ENCODE measurements at regions not wholly inside any gene's neighbourhood (a gene's known extent, or its start where the extent isn't known, plus 50 kb on each side); places are given as distances from the start of the nearest gene placed in this dataset.

DNA sequence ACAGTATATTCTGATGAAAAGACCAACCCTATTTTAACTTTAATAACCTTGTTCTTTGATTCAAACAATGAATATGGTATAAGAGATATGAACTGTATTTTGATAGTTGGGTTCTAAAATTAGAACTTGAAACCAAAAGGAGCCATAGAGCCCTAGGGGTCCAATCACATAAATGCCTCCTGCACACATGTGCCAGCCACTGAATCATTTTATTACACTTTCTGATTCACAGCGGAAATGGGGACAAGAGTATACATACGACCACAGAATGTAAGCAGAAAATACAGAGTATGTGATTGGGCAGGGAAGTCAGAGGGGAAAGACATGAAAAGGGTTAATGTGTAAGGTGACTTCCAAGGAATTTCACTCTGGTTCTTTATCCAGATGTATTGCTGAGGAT, 1000.2 kb downstream of the NR2F1-AS1 start:
- TF ChIP-seq, protein P1, sequence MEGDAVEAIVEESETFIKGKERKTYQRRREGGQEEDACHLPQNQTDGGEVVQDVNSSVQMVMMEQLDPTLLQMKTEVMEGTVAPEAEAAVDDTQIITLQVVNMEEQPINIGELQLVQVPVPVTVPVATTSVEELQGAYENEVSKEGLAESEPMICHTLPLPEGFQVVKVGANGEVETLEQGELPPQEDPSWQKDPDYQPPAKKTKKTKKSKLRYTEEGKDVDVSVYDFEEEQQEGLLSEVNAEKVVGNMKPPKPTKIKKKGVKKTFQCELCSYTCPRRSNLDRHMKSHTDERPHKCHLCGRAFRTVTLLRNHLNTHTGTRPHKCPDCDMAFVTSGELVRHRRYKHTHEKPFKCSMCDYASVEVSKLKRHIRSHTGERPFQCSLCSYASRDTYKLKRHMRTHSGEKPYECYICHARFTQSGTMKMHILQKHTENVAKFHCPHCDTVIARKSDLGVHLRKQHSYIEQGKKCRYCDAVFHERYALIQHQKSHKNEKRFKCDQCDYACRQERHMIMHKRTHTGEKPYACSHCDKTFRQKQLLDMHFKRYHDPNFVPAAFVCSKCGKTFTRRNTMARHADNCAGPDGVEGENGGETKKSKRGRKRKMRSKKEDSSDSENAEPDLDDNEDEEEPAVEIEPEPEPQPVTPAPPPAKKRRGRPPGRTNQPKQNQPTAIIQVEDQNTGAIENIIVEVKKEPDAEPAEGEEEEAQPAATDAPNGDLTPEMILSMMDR (IDR thresholded peaks at IDR 0.05; ENCODE audit: unreplicated experiment): no peak
- Mint-ChIP-seq H3K4me3 (ENCODE audit: low read depth, unreplicated experiment) (no peak overlapping the region), H3K27ac (ENCODE audit: unreplicated experiment) (no peak overlapping the region), H3K4me1 (ENCODE audit: low read depth, unreplicated experiment) (no peaks in the 10 kb centered on the region), H3K27me3 (ENCODE audit: unreplicated experiment) (no peaks in the 10 kb centered on the region), H3K36me3 (ENCODE audit: insufficient read depth, unreplicated experiment) (no peaks in the 10 kb centered on the region), H3K9me3 (ENCODE audit: low read depth, unreplicated experiment) (peaks cover 2% of the 10 kb centered on the region)
- intact Hi-C loops (cut with micrococcal nuclease; ENCODE audit: unreplicated experiment): no loop called here
- CTCF ChIA-PET: no interaction called here
- no TSS peak for BruUV-seq (replicated peaks)
- no peak for DNase-seq

DNA sequence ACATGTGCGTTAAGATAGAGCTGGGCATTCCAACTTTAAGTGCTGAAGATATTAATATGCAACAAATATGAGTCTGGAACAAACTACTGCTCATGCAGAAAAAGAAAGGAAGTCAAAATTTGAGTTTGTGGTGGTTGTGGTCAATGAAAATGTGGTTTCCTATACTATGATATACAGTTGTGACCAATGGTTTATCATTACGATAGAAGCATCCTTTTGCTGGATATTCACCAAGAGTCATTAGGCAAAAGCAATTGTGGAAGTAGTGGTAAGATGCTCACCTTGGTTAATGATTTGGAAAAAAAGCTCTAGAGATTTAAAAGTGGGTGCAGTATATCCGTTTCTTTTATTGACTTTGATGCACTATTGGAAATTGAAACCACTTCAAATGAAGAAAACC, 1007.0 kb downstream of the NR2F1-AS1 start:
- TF ChIP-seq, protein P1 (IDR thresholded peaks at IDR 0.05; ENCODE audit: unreplicated experiment): no peak
- CTCF ChIA-PET: no interaction called here
- Mint-ChIP-seq H3K27ac (ENCODE audit: unreplicated experiment) (no peak overlapping the region), H3K9me3 (ENCODE audit: low read depth, unreplicated experiment) (no peaks in the 10 kb centered on the region), H3K4me1 (ENCODE audit: low read depth, unreplicated experiment) (no peaks in the 10 kb centered on the region), H3K27me3 (ENCODE audit: unreplicated experiment) (no peaks in the 10 kb centered on the region), H3K36me3 (ENCODE audit: insufficient read depth, unreplicated experiment) (no peaks in the 10 kb centered on the region), H3K4me3 (ENCODE audit: low read depth, unreplicated experiment) (no peak overlapping the region)
- intact Hi-C loops (cut with micrococcal nuclease; ENCODE audit: unreplicated experiment): no loop called here
- DNase-seq: no peak
- no TSS peak for BruUV-seq (replicated peaks)

DNA sequence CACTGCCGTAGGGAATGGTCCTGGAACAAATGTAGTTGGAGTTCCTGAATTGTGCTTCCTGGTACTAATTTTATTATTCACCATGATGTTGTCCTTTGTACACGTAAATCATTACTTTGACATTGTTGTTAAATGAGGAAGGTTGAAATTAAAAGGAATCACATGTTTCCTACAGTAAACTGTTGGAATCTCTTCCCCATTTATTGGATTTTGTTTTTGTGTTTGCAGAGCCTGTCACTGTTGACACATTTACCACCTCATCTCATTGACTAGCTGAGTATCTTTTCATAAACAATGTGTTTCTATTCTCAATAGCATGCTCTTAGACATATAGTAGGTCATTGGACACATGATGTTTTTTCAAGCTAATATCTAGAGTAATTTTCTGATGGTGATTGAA, 1012.5 kb downstream of the NR2F1-AS1 start:
- CTCF ChIA-PET: no interaction called here
- no peak overlapping the region for H3K4me3 Mint-ChIP-seq (ENCODE audit: low read depth, unreplicated experiment)
- no TSS peak for BruUV-seq (replicated peaks)

DNA sequence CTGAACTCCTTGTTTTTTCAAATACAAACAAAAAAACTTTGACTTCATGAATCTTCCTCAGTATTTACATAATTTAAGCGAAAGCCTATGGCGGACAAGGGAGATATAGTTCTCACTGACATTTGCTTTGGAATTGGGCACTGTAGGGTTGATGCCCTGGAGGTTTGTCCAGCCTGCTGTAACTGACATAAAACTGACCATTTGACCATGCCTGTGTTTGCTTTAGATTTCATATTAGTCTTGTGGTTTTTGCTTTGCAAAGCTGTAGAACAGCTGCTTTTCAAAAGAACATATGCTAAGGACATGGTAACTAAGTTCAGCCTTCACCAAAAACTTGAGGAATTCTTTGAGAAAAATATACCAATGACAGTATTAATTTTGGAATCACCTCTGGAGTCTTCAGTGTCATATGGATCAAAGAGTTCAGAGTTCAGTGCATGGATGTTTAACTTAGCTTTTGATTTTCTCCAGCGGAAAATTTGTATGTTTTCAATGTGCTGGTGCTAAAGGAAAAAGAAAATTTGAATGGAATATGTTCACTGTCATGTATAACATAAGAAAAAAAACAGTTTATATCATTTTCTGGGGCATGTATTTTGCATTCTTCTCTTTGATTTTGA, 1013.1 kb downstream of the NR2F1-AS1 start:
- intact Hi-C loops (cut with micrococcal nuclease; ENCODE audit: unreplicated experiment): no loop called here
- Mint-ChIP-seq H3K27me3 (ENCODE audit: unreplicated experiment) (no peaks in the 10 kb centered on the region), H3K4me3 (ENCODE audit: low read depth, unreplicated experiment) (no peak overlapping the region), H3K9me3 (ENCODE audit: low read depth, unreplicated experiment) (no peaks in the 10 kb centered on the region), H3K4me1 (ENCODE audit: low read depth, unreplicated experiment) (no peaks in the 10 kb centered on the region), H3K27ac (ENCODE audit: unreplicated experiment) (no peak overlapping the region), H3K36me3 (ENCODE audit: insufficient read depth, unreplicated experiment) (no peaks in the 10 kb centered on the region)
- no TSS peak for BruUV-seq (replicated peaks)
- TF ChIP-seq, protein P1 (IDR thresholded peaks at IDR 0.05; ENCODE audit: unreplicated experiment): no peak
- no peak for DNase-seq
- CTCF ChIA-PET: no interaction called here

More for the DNA sequence above, 1012.5 kb downstream of the NR2F1-AS1 start:
- intact Hi-C loops (cut with micrococcal nuclease; ENCODE audit: unreplicated experiment): no loop called here
- Mint-ChIP-seq H3K27me3 (ENCODE audit: unreplicated experiment) (no peaks in the 10 kb centered on the region), H3K9me3 (ENCODE audit: low read depth, unreplicated experiment) (no peaks in the 10 kb centered on the region), H3K4me1 (ENCODE audit: low read depth, unreplicated experiment) (no peaks in the 10 kb centered on the region), H3K27ac (ENCODE audit: unreplicated experiment) (no peak overlapping the region), H3K36me3 (ENCODE audit: insufficient read depth, unreplicated experiment) (no peaks in the 10 kb centered on the region)
- TF ChIP-seq, protein P1 (IDR thresholded peaks at IDR 0.05; ENCODE audit: unreplicated experiment): no peak
- no peak for DNase-seq
